Left renal cortex interstitium (tissue), 4 donors: ENCODE measurements at regions not wholly inside any gene's neighbourhood (a gene's known extent, or its start where the extent isn't known, plus 50 kb on each side); places are given as distances from the start of the nearest gene placed in this dataset.
"Not testable (repeated sequence)": the region's sequence is repeated elsewhere in the genome, so short reads cannot be mapped to it uniquely, and the experiment has no call there.

Experiments used
- DNase-seq, 4 donors: peaks; one replicate each; pipeline ENCODE4 v3.0.0-alpha.2; 2013; ENCODE audit warnings: low read depth in 4 of 4, low spot score in 2 of 4, missing footprints in 1 of 4

DNA sequence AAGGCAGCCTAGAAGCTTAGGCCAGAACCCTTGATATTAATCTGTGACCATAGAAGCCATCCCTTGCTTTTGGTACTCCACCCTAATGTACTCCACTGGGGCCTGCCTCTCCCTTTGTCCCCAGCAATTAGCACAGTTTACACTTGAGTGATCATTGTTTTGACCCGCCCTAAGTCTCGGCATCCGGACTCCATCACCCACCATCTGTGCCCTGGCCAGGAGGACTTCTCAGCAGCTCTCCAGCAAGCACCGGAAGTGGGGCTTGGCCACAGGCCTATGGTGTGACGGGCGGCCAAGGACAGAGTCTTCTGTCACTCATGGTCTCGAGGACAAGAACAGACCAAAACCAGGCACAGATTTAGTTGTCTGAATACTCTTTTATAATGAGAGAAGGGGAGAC lies 126.5 kb upstream of the NTF3 start:
- DNase-seq, result no peak

DNA sequence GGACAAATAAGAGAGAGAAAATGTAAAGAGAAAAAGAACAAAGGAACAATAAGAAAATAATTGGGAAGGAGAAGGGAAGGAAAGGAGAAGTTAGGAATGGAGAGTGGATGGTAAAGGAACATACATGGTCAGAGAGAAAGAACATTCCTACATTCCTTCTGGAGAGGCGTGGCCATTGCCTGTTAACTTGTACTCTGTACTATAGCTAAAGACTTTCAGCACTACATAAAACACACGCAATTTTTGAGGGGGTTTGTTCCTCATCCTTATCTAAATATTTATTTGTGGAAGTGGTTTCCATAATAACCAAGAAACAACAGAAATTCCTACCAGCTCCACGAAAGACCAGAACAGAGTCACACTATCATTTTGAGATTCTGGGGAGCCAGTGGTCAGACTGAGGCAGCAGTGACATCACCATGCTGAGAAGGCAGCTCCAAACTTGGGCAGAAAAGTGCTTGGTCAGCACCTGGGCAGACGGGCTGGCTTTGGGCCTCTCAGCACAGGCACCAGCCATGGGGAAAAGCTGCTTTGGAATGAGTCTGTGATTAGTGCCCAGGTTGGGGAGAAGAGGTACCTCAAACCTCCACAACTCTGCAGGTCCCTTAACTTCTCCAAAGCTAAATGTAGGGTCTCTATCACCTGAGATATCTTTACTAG lies 125.9 kb upstream of the NTF3 start:
- no peak for DNase-seq

GRCh38 chr12:5307065-5307464 lies 124.8 kb upstream of the NTF3 start:
- no peak for DNase-seq

DNA sequence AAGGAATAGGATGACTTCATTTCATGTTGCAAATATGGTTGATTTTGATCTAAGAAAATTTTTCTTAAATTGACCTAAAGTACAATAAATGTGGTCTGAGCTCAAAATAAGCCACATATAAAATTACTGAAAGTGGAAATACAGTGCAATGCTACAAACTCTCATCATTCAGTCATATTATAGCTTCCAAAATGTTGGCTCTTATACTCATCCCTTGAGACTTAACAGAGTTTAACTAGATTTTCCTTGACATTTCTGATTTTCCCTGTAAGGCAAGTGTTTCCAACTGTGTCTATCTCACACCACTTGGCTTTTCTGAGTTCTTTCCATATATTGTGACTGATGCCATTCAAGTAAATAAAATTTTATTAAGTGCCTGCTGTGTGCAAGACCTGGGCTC lies 123.7 kb upstream of the NTF3 start:
- DNase-seq, result no peak

GRCh38 chr12:5308996-5309395 lies 122.9 kb upstream of the NTF3 start:
- no peak for DNase-seq

DNA sequence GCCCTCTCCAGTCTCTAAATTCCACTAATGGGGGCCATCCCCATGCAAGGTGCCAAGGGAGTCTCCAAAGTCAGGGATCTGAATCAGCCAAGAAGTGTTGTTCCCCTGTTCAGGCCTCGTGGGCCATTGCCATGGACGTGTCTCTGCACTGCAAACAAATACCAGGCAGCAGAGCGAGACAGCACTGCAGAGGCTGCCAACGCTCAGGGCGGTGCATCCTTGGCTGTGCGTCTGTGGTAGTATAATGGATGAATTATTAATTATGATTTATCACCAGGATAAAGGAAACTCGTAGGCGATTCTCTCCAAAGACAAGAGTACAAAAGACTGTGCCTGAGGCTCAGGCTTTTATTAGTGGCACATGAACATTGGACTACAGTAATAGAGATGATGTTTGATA lies 122.3 kb upstream of the NTF3 start:
- DNase-seq, result no peak

DNA sequence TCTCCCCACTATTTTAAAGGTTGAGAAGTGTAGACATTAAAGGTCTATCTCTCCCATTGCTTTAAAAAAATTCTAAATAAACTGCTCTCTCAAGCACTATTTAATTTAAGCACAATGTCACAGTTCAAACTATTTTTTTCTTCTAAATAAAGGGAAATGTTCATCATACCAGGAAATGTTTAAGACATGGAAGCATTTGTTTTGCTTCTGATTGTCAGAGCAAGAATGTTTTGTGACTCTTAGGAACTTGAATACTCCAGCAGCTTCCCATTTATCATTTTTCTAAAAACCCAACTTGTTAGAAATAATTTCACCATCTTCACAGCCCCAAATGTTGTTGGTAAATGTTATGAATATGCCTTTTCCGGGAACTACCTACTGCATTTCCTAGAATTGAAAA lies 121.8 kb upstream of the NTF3 start:
- DNase-seq, result no peak

GRCh38 chr12:5317556-5317955 lies 114.4 kb upstream of the NTF3 start:
- DNase-seq, result no peak

DNA sequence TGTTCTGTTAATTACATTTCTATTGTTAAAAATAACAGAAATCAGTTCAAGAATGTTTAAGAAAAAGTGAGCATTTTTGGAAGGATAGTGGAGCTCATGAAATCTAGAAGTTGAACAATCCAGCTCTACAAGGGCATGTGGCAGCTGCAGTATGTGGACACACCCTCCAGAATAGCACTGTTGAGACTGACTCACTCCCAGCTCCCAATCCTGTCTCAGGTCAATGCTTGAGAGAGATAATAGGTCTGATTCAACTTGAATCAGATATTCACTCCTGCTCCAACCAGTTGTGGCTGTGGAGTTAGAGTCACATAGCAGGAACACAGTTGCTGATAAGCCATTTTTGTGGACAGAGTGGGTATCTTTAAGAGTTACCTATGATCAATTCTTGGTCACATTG lies 113.0 kb upstream of the NTF3 start:
- DNase-seq, result no peak

GRCh38 chr12:5328669-5329517 lies 103.0 kb upstream of the NTF3 start:
- DNase-seq, result no peak

- no peak for DNase-seq
Observed at GRCh38 chr12:5332551-5332950, 99.4 kb upstream of the NTF3 start.

DNA sequence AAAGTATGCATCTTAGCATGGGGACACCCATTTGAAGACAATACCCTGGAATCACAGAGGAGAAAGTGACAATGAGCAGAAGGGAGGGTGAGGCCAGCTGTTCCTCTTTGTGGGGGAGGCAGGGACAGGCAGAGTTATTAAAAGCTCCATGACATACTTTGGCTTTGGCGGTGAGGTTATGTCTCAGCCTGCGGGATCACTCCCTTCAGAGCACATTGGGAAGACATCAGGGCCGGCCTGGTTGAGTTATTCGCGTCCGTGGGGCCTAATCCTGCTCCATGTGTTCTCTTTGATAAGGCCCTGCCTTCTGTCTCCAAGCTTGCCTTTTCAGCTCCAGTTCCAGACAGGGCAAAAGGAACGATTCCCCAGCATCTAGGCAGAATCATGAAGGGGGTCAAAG lies 98.8 kb upstream of the NTF3 start:
- no peak for DNase-seq

DNA sequence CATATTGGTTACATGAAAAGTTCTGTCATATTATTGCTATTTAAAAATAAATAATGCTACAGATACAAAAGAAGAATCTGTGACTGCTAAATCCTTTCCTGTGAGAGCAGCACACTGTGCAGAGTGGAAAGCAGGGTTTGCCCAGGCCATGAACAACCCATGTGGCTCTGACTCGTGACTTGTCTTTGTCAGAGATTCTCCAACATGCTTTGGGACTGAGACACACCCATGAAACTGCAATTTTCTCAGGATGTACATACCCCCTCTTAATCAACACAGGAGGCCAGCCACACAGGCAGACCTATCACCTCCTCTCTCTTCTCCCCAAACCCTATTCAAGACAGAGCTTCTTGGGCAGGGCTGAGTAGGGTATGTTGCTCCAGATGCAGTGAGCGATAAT lies 96.8 kb upstream of the NTF3 start:
- DNase-seq, result no peak

DNA sequence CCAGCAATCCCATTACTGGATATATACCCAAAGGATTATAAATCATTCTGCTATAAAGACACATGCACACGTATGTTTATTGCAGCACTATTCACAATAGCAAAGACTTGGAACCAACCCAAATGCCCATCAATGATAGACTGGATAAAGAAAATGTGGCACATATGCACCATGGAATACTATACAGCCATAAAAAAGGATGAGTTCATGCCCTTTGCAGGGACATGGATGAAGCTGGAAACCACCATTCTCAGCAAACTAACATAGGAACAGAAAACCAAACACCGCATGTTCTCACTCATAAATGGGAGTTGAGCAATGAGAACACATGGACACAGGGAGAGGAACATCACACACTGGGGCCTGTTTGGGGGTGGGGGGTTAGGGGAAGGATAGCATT lies 90.8 kb upstream of the NTF3 start:
- not testable (repeated sequence) for DNase-seq

- no peak for DNase-seq
Observed at GRCh38 chr12:5343711-5344110, 88.2 kb upstream of the NTF3 start.

- no peak for DNase-seq
Observed at GRCh38 chr12:5344131-5344530, 87.8 kb upstream of the NTF3 start.

DNA sequence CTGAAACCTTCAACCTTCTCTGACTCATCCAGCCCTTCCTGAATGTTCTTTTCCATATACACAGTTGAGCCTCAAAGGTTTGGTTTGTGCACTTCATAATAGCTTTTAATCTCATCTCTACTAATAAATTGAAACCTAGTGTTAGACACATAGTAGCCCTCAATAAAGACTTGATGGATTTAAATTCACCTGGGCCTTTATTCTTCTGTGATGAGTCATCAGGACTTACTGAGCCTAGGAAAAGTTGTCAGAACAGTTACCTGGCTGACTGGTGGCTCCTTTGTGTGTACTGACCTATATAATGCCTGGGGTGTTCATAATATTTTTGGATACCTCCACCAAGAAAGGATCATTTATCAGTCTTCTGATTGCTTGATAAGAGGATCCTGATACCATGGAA lies 86.4 kb upstream of the NTF3 start:
- no peak for DNase-seq

DNA sequence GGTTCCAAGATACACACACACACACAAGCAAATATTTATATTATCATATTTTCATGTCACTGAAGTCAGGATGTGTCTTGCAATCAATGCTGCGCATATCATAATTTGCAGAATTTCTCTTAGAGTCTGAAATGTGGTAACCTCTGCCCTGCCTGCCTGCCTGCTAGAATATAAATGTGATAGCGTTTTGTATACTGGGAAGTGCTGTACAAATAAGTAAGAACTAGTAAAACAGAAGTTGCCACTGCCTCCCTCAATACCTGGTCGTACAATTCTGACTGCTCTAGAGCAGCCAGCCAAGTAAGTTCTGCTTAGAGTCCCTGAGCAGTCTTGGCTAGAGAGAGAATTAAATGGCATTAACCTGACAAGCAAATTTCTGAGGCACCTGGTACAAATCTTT lies 83.9 kb upstream of the NTF3 start:
- no peak for DNase-seq

DNA sequence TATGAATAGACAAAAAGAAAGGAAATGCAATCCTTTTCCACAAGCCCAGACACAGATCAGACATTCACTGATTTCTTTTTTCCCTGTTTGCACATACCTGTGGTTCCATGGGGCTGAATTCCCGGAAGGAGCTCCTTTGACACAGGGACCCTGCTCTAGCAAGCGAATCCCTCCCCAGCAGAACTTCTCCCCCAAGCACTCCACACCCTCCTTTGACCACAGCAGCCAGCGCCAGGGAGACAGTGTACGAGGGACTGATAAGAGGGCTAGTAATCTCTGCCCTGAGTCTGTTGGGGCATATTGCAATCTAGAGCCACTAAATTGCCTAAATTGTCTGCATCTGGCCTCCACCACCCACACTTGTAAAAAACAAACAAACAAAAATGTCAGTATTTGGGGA lies 83.4 kb upstream of the NTF3 start:
- DNase-seq, result no peak

GRCh38 chr12:5364036-5364770 lies 67.7 kb upstream of the NTF3 start:
- DNase-seq, result no peak

- no peak for DNase-seq
Observed at GRCh38 chr12:5369298-5369697, 62.6 kb upstream of the NTF3 start.

GRCh38 chr12:5371631-5372030 lies 60.3 kb upstream of the NTF3 start:
- DNase-seq, result no peak
